Activated CD4-positive, alpha-beta T cell treated with anti-CD3 and anti-CD28 coated beads for 36 hours (primary cell): ENCODE measurements at regions not wholly inside any gene's neighbourhood (a gene's known extent, or its start where the extent isn't known, plus 50 kb on each side); places are given as distances from the start of the nearest gene placed in this dataset.

Experiments
- ATAC-seq: fragments of 200-7000 bp; cut with Tn5 transposase; one replicate; pipeline ENCODE4 v1.10.0; 2021; ENCODE audit warnings: mild to moderate bottlenecking, moderate library complexity
- CTCF ChIA-PET: fragments of 350-600 bp; sonication (Branson Sonifier 250); formaldehyde crosslinking; loops from one replicate; lab custom pipeline; 2021; ENCODE audit warnings: antibody characterized with exemption; lab: Charles Lee
- POLR2A ChIA-PET: fragments of 350-600 bp; sonication (Branson Sonifier 250); formaldehyde crosslinking; loops from one replicate; lab custom pipeline; 2021; ENCODE audit warnings: antibody characterized with exemption, inconsistent platforms; lab: Charles Lee
- DNase-seq: peaks from one replicate; pipeline ENCODE4 v3.0.0-alpha.2; 2020
- H3K27ac Mint-ChIP-seq: one replicate; pipeline ENCODE4 v1.8.0; 2021; ENCODE audit warnings: mixed read lengths
- H3K27me3 Mint-ChIP-seq: one replicate; pipeline ENCODE4 v1.8.0; 2021; ENCODE audit warnings: mixed read lengths
- H3K36me3 Mint-ChIP-seq: one replicate; pipeline ENCODE4 v1.8.0; 2021; ENCODE audit warnings: low read depth, mixed read lengths
- H3K4me1 Mint-ChIP-seq: one replicate; pipeline ENCODE4 v1.8.0; 2021; ENCODE audit warnings: mixed read lengths
- H3K4me3 Mint-ChIP-seq: one replicate; pipeline ENCODE4 v1.8.0; 2021; ENCODE audit warnings: mild to moderate bottlenecking, moderate library complexity, mixed read lengths
- H3K9me3 Mint-ChIP-seq: one replicate; pipeline ENCODE4 v1.8.0; 2021; ENCODE audit warnings: low read depth, mixed read lengths
- intact Hi-C, 2 experiments: fragments of 100-400 bp; cut with DNase I in 1 of 2; cut with micrococcal nuclease in 1 of 2; formaldehyde crosslinking; loops; one replicate each; pipeline versions ENCODE4 v1.14.2 to v1.15.1; 2022 to 2024; cut with DNase I, micrococcal nuclease

DNA sequence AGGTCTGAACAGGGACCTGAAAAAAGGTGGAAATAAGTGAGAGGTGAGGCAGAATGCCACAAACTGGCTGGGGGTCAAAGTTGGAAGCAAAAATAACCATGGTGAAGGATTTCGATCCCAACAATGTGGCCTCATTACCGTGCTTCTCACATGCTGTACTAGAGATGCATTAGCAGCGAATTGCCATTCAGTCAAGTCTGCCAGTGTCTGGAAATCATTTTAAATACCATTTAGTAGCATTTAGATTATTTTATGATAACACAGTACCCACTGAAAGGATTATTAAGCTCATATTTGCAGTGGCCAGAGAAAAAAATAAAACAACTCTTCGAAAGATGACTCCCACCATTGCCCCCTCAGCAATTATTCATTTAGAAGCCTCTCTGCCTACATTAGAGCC, 294.6 kb upstream of the SLC24A2 start:
- H3K4me1 Mint-ChIP-seq, result no peaks in the 10 kb centered on the region
- no peak overlapping the region for H3K4me3 Mint-ChIP-seq
- POLR2A ChIA-PET, result no interaction called here
- intact Hi-C loops, result no loop called here
- no peak overlapping the region for H3K27ac Mint-ChIP-seq
- CTCF ChIA-PET, result interaction anchor here (1.2 kb wide), 1 partner anchor 11 kb away, joined by 3 read pairs; no protein-coding TSS in a partner anchor
- H3K27me3 Mint-ChIP-seq, result peaks cover 2% of the 10 kb centered on the region
- H3K9me3 Mint-ChIP-seq, result no peaks in the 10 kb centered on the region
- ATAC-seq (no peak), DNase-seq (no peak)
- H3K36me3 Mint-ChIP-seq, result no peaks in the 10 kb centered on the region

DNA sequence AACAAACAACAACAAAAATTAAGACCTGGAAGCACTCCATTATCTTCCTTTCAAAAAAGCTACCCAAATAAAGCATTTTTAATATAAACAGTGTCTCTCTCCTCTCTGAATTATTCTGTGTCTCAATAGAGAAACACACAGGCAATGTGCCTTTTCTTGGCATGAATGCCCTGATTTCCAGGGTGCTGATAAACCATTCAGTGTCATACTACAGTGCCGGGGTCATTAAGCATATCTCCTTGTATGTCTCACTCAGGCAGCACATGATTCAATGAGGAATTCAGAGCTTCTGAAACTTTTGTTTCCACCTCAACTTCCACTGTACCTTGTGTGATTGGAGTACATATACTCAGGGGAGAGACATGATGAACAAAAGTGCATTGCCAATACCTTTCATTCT, 294.0 kb upstream of the SLC24A2 start:
- CTCF ChIA-PET, result interaction anchor here (1.2 kb wide), 1 partner anchor 10 kb away, joined by 3 read pairs; no protein-coding TSS in a partner anchor
- no peaks in the 10 kb centered on the region for H3K4me1 Mint-ChIP-seq
- H3K27me3 Mint-ChIP-seq, result peaks cover 2% of the 10 kb centered on the region
- no peaks in the 10 kb centered on the region for H3K9me3 Mint-ChIP-seq
- no peak overlapping the region for H3K27ac Mint-ChIP-seq
- POLR2A ChIA-PET, result no interaction called here
- no peak overlapping the region for H3K4me3 Mint-ChIP-seq
- DNase-seq, result no peak
- intact Hi-C loops, result no loop called here
- no peak for ATAC-seq
- no peaks in the 10 kb centered on the region for H3K36me3 Mint-ChIP-seq

DNA sequence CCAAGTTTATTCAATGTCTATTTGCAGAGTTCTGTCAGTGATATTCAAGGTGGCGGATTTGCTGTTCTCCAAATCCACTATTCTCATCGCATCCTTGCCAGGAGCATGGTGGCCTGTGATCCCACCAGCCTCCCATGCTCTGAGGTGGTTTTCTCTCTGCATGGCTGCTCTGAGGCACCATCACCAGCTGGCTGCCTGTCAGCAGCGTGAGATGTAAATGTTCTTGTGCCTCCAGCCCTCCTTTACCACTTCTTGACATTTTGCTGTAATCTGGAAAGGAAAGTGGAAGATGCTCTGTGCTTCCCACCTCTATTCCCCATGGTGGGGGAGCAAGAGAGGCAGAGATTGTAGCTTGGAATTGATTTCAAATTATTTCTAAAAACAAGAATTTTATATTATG, 293.6 kb upstream of the SLC24A2 start:
- POLR2A ChIA-PET, result no interaction called here
- Mint-ChIP-seq H3K9me3 (no peaks in the 10 kb centered on the region), H3K27ac (no peak overlapping the region), H3K36me3 (no peaks in the 10 kb centered on the region), H3K4me3 (no peak overlapping the region), H3K4me1 (no peaks in the 10 kb centered on the region), H3K27me3 (peaks cover 2% of the 10 kb centered on the region)
- CTCF ChIA-PET, result interaction anchor here (1.2 kb wide), 1 partner anchor 10 kb away, joined by 3 read pairs; no protein-coding TSS in a partner anchor
- intact Hi-C loops, result no loop called here
- no peak for DNase-seq
- ATAC-seq, result no peak

DNA sequence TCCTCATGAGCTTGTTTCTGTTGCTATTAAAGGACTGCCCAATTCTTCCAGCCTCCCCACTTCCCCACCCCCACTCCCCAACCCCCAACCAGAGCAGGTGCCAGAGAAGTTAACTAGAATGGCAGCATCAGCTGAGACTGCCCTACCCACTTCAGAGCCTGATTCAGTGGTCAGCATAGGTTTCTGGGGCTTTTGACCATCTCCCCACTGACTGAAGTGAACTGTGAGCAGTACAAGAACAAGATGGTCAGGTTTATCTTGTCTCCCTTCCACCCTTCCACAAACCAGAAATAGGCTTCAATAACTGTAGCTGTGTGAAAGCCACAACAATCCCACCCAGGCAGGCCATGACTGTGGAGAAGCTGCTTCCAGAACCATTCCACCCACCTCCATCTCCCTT, 289.4 kb upstream of the SLC24A2 start:
- no peak overlapping the region for H3K4me3 Mint-ChIP-seq
- ATAC-seq (no peak), DNase-seq (no peak)
- ChIA-PET POLR2A (no interaction called here), CTCF (no interaction called here)
- no peak overlapping the region for H3K27ac Mint-ChIP-seq
- no peaks in the 10 kb centered on the region for H3K27me3 Mint-ChIP-seq
- H3K9me3 Mint-ChIP-seq, result no peaks in the 10 kb centered on the region
- intact Hi-C loops, result no loop called here
- H3K4me1 Mint-ChIP-seq, result no peaks in the 10 kb centered on the region
- no peaks in the 10 kb centered on the region for H3K36me3 Mint-ChIP-seq

DNA sequence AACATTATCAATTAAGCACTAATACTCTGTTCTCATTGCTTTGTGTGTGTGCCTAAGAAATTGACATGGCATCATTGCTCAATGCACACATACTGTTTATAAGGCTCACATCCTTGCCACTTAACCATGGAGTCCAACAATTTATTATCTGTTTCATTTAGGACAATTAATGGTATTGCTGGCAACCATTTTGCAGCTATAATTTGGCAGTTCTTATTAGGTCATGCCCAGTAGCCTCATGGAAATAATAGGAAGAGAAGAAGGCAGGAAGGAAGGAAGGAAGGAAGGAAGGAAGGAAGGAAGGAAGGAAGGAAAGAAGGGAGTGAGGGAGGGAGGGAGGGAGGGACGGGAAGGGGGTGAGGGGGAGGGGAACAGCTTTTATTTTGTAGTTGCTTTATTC, 285.5 kb upstream of the SLC24A2 start:
- H3K27me3 Mint-ChIP-seq, result no peaks in the 10 kb centered on the region
- DNase-seq (no peak), ATAC-seq (no peak)
- CTCF ChIA-PET, result interaction anchor here (1.2 kb wide), 1 partner anchor 18 kb away, joined by 3 read pairs; no protein-coding TSS in a partner anchor
- no peaks in the 10 kb centered on the region for H3K4me1 Mint-ChIP-seq
- POLR2A ChIA-PET, result interaction anchor here (0.6 kb wide), 1 partner anchor 10 kb away, joined by 4 read pairs; no protein-coding TSS in a partner anchor
- intact Hi-C loops, result no loop called here
- H3K4me3 Mint-ChIP-seq, result no peak overlapping the region
- no peak overlapping the region for H3K27ac Mint-ChIP-seq
- no peaks in the 10 kb centered on the region for H3K9me3 Mint-ChIP-seq
- H3K36me3 Mint-ChIP-seq, result no peaks in the 10 kb centered on the region

DNA sequence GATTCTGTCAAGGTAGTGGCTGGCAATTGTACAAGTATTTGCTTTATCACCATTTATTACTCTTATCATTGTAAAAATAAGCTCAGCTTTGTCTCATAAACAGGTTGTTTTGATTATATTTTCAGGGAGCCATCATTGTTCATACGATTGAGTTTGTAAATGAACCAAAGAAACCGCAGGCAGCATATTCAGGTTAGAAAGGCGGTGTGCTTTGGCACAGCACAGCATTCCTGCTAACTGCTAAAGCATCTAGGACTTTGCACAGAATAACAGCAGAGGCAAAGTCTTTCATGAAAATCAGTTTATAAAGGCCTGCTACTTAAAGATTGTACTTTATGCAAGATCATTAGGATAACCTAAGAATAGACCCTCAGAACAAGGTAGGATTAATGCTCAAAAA, 281.5 kb upstream of the SLC24A2 start:
- Mint-ChIP-seq H3K9me3 (peaks cover 2% of the 10 kb centered on the region), H3K4me1 (peaks cover 3% of the 10 kb centered on the region), H3K27ac (no peak overlapping the region), H3K36me3 (no peaks in the 10 kb centered on the region), H3K27me3 (no peaks in the 10 kb centered on the region), H3K4me3 (no peak overlapping the region)
- CTCF ChIA-PET, result no interaction called here
- POLR2A ChIA-PET, result no interaction called here
- intact Hi-C loops, result no loop called here
- DNase-seq, result no peak
- no peak for ATAC-seq

DNA sequence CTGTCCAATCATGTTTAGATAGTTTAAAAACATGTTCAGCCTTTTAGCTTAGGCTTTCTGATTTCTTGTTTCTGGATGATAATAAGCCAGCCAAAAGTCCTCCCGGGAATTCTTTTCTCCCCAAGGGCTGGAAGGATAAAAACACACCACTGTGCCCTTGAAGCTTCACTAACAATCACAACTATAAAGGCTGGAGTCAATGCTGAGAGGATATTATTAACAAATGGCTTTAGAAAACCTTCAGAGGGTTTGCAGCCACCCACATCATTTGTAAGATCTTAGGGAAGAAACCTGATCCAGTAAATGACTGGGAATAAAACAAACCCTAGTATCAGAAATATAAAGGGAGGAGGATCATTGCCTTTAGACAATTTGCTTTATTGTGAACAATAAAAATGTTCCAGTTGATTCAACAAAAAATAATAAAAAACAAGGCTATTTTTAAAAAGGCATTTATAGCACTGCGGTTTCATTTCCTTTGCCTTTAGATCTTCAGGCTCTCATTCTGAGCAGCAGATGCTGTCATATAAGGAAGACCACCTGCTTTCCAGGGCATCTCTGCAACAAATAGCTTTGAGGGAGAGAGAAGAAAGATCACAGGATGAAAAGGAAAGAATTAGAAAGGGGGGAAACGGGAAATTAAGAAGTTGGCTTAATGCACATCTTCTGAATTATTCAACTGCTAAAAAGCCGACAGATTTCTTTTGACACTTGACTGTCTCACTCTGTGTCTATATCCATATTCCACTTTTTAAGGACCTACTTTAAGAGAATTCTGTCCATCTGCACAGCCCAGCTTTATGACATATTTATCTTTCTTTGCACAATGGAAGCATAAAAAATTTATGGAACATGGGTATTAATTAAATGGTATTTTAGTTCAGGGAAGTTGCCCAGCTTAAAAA, 277.2 kb upstream of the SLC24A2 start:
- Mint-ChIP-seq H3K27me3 (no peaks in the 10 kb centered on the region), H3K4me1 (peaks cover 5% of the 10 kb centered on the region), H3K27ac (no peak overlapping the region), H3K36me3 (no peaks in the 10 kb centered on the region), H3K9me3 (peaks cover 2% of the 10 kb centered on the region), H3K4me3 (no peak overlapping the region)
- DNase-seq (no peak), ATAC-seq (no peak)
- ChIA-PET POLR2A (interaction anchor here (0.6 kb wide), 1 partner anchor 494 kb away, joined by 3 read pairs; no protein-coding TSS in a partner anchor), CTCF (interaction anchor here (1.2 kb wide), 1 partner anchor 22 kb away, joined by 4 read pairs; no protein-coding TSS in a partner anchor)
- intact Hi-C loops, result no loop called here

DNA sequence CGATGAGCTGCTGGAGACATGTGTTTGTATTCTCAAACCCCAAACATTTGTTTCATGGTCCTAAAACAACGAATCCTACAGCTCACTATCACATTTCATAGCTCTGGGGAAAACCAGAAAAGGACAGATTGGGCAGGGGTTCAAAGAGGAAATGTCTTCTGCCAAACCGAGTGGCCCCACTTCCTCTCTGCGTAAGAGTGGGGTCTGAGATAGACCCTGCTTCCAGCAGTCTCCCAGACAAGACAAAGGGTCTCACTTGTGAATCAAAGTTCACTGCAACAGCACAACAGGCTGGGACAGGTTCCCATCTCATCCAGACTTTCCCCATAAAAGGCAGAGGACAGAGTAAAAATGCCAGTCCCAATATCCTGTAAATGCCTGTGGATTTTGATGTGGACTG, 276.2 kb upstream of the SLC24A2 start:
- peaks cover 2% of the 10 kb centered on the region for H3K9me3 Mint-ChIP-seq
- H3K27me3 Mint-ChIP-seq, result no peaks in the 10 kb centered on the region
- H3K4me1 Mint-ChIP-seq, result peaks cover 5% of the 10 kb centered on the region
- no peak overlapping the region for H3K27ac Mint-ChIP-seq
- no peak overlapping the region for H3K4me3 Mint-ChIP-seq
- no peaks in the 10 kb centered on the region for H3K36me3 Mint-ChIP-seq
- CTCF ChIA-PET, result no interaction called here
- POLR2A ChIA-PET, result interaction anchor here (0.6 kb wide), 1 partner anchor 493 kb away, joined by 3 read pairs; no protein-coding TSS in a partner anchor
- intact Hi-C loops, result no loop called here
- ATAC-seq (no peak), DNase-seq (no peak)

DNA sequence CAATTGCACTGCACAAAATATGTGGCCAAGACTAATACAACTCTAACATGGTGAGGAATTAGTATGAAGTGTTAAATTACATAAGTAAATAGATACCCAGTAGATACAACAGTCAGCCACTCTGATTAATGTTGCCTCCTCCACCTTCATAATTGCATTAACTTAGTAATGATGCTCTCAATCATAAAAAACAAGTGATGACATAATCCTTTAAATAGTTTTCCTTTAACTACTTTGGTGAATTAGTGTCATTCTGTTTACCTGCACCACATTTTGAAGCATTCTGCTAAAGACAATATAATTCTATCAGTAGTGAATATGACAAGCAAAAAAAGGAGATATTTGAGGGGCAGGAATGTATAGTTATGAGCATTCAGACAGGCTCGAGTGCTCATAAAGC, 265.9 kb upstream of the SLC24A2 start:
- Mint-ChIP-seq H3K4me1 (no peaks in the 10 kb centered on the region), H3K9me3 (no peaks in the 10 kb centered on the region), H3K27me3 (peaks cover 10% of the 10 kb centered on the region), H3K4me3 (no peak overlapping the region), H3K27ac (no peak overlapping the region), H3K36me3 (no peaks in the 10 kb centered on the region)
- DNase-seq, result no peak
- ChIA-PET CTCF (no interaction called here), POLR2A (interaction anchor here (0.7 kb wide), 1 partner anchor 33 kb away, joined by 4 read pairs; no protein-coding TSS in a partner anchor)
- ATAC-seq, result no peak
- intact Hi-C loops, result no loop called here

DNA sequence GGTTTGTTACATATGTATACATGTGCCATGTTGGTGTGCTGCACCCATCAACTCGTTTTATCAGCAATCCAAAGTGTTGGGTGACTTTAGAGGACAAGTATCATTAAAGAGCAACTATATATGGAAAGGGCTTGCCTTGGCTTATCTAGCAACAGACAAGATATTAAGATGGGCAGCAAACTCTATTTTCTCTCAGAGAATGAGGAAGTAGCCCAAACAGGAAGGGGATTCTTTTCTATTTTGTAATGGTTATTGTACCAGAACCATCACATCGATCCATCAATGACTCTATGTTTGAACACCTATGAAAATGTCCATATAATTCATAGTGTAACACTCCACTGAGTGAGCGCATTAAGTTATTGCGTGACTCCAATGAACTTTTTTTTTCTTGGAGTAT, 260.1 kb upstream of the SLC24A2 start:
- CTCF ChIA-PET, result no interaction called here
- Mint-ChIP-seq H3K36me3 (no peaks in the 10 kb centered on the region), H3K4me1 (peaks cover 6% of the 10 kb centered on the region), H3K4me3 (no peak overlapping the region), H3K27me3 (peaks cover 2% of the 10 kb centered on the region), H3K27ac (no peak overlapping the region), H3K9me3 (no peaks in the 10 kb centered on the region)
- DNase-seq (no peak), ATAC-seq (no peak)
- POLR2A ChIA-PET, result no interaction called here
- intact Hi-C loops, result no loop called here

DNA sequence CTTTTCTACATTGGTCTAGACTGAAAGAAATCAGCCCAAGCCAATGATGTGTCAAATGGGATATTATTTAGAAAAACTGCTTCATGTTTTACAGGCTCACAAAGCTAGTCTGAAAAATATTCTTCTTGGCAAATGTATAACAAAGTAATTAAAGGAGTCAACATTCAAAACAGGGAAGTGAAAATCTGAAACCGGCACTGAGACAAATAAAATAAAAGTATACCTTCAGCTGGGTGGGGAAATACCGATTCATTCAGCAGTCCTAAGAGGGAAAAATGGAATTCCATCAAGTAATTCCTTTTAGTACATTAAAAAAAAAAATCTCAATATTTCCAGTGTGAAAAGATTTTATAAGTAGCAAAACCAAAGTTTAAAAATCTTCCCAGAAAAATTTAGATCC, 259.6 kb upstream of the SLC24A2 start:
- no peak for DNase-seq
- Mint-ChIP-seq H3K4me3 (no peak overlapping the region), H3K27ac (no peak overlapping the region), H3K4me1 (peaks cover 11% of the 10 kb centered on the region), H3K9me3 (no peaks in the 10 kb centered on the region), H3K36me3 (no peaks in the 10 kb centered on the region), H3K27me3 (peaks cover 2% of the 10 kb centered on the region)
- ChIA-PET POLR2A (no interaction called here), CTCF (no interaction called here)
- intact Hi-C loops, result no loop called here
- ATAC-seq, result no peak

DNA sequence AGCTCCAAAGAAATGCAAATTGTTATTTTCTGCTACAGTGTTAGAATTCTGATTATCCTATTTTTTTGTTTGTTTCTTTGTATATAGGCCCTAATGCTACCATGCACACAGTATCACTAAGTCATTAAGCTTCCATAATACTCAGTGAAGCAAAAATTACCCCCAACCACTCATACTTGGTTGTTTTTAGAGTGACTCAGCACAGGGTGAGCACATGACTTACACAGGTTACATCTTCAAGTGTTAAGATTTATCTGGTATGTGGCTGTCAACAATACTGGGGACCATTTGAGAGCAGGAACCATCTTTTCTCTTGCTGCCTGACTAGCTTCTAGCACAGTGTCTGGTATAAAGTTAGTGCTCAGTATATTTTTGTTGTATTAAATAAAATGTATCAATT, 255.8 kb upstream of the SLC24A2 start:
- intact Hi-C loops, result loop anchor here (5.0 kb wide), 2 partner anchors 67 to 117 kb away; no protein-coding TSS in a partner anchor
- CTCF ChIA-PET, result interaction anchor here (1.4 kb wide), 1 partner anchor 580 kb away, joined by 3 read pairs; no protein-coding TSS in a partner anchor

More for the DNA sequence above, 255.8 kb upstream of the SLC24A2 start:
- H3K27ac Mint-ChIP-seq, result no peak overlapping the region
- no peaks in the 10 kb centered on the region for H3K9me3 Mint-ChIP-seq
- peaks cover 27% of the 10 kb centered on the region for H3K4me1 Mint-ChIP-seq
- POLR2A ChIA-PET, result no interaction called here
- H3K27me3 Mint-ChIP-seq, result no peaks in the 10 kb centered on the region
- DNase-seq, result no peak
- H3K36me3 Mint-ChIP-seq, result no peaks in the 10 kb centered on the region
- ATAC-seq, result peak; percentile 43
- no peak overlapping the region for H3K4me3 Mint-ChIP-seq
